Stomach (tissue), 4 donors: ENCODE measurements at regions not wholly inside any gene's neighbourhood (a gene's known extent, or its start where the extent isn't known, plus 50 kb on each side); places are given as distances from the start of the nearest gene placed in this dataset.

Experiments used
- CTCF ChIP-seq, 7 experiments: fragments of 450-650 bp in 4 of 7; fragments of 200-600 bp in 3 of 7; sonication (generic) in 3 of 7; IDR thresholded peaks; one replicate each; pipeline ENCODE4 v1.5.1; 2016 to 2019; ENCODE audit warnings: antibody characterized with exemption in 7 of 7, control low read depth in 2 of 7, mild to moderate bottlenecking in 1 of 7
- EP300 ChIP-seq: sonication (generic); formaldehyde crosslinking; IDR thresholded peaks from one replicate; pipeline ENCODE4 v1.6.1; 2017; ENCODE audit warnings: antibody characterized with exemption
- POLR2AphosphoS5 ChIP-seq, 3 donors: sonication (generic); formaldehyde crosslinking; IDR thresholded peaks; one replicate each; pipeline ENCODE4 v1.6.1; 2016; ENCODE audit warnings: antibody characterized with exemption in 3 of 3

DNA sequence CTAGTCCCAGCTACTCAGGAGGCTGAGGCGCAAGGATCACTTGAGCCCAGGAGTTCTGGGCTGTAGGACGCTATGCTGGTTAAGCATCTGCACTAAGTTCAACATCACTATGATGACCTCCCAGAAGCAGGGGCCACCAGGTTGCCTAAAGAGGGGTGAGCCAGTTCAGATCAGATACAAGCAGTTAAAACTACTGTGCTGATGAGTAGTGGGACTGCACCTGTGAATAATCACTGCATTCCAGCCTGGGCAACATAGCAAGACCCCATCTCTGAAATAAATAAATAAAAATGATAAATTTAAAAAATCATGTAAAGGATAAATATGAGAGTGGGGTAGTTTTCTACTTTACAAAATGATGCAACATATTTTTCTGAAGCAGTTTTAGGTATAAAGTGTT, 106.5 kb downstream of the TMEM170B start:
- TF ChIP-seq CTCF (IDR thresholded peaks at IDR 0.05), result no peak
- TF ChIP-seq EP300, result no peak
- no peak for TF ChIP-seq POLR2AphosphoS5 (IDR thresholded peaks at IDR 0.05)
